H1 (cell line): ENCODE measurements at regions not wholly inside any gene's neighbourhood (a gene's known extent, or its start where the extent isn't known, plus 50 kb on each side); places are given as distances from the start of the nearest gene placed in this dataset.

ENCODE experiments used
- CTCF ChIA-PET: fragments of 300-600 bp; sonication (Branson Sonifier 250); formaldehyde crosslinking; loops from one replicate; lab custom pipeline; 2021; ENCODE audit not compliant: partially characterized antibody; lab: Charles Lee
- POLR2A ChIA-PET: fragments of 300-600 bp; sonication (Branson Sonifier 250); formaldehyde crosslinking; loops from one replicate; lab custom pipeline; 2021; ENCODE audit warnings: inconsistent platforms; ENCODE audit not compliant: partially characterized antibody; lab: Charles Lee
- DNase-seq, 2 experiments: peaks; one replicate each; pipeline versions ENCODE4 v3.0.0 to v3.0.0-alpha.2; 2010 to 2022; ENCODE audit warnings: low spot score in 2 of 2, low read depth in 1 of 2, mixed read lengths in 1 of 2
- FAIRE-seq: peaks from 2 replicates; lab custom pipeline; 2011; peaks lifted over from hg19 to GRCh38; lab: Jason Lieb, UNC
- H2AFZ ChIP-seq: 2 replicates; pipeline ENCODE4 v1.8.1; 2012; ENCODE audit warnings: low read length, inconsistent platforms
- H2AK5ac ChIP-seq: 2 replicates; pipeline ENCODE4 v1.6.1; 2013; ENCODE audit warnings: low read depth, low read length
- H2BK120ac ChIP-seq: replicated peaks from 2 replicates; pipeline ENCODE3; 2013; ENCODE audit warnings: low read depth, low read length, inconsistent platforms
- H2BK12ac ChIP-seq: 2 replicates; pipeline ENCODE4 v1.6.1; 2013; ENCODE audit warnings: low read depth, low read length
- H2BK15ac ChIP-seq: 2 replicates; pipeline ENCODE4 v1.6.1; 2013; ENCODE audit warnings: low read length
- H2BK20ac ChIP-seq: 2 replicates; pipeline ENCODE4 v1.6.1; 2013; ENCODE audit warnings: low read length
- H2BK5ac ChIP-seq: 2 replicates; pipeline ENCODE4 v1.6.1; 2013; ENCODE audit warnings: low read depth, low read length
- H3K14ac ChIP-seq: 2 replicates; pipeline ENCODE4 v1.6.1; 2013; ENCODE audit warnings: inconsistent platforms; ENCODE audit not compliant: insufficient read length
- H3K18ac ChIP-seq: 2 replicates; pipeline ENCODE4 v1.6.1; 2013; ENCODE audit warnings: low read length; ENCODE audit errors: extremely low read depth
- H3K23ac ChIP-seq: 2 replicates; pipeline ENCODE4 v1.6.1; 2013; ENCODE audit warnings: inconsistent platforms; ENCODE audit not compliant: insufficient read length
- H3K23me2 ChIP-seq: 2 replicates; pipeline ENCODE4 v1.6.1; 2013; ENCODE audit warnings: low read depth, low read length
- H3K27ac ChIP-seq: 2 replicates; pipeline ENCODE4 v1.6.1; 2011; ENCODE audit warnings: low read depth, low read length, inconsistent platforms
- H3K27me3 ChIP-seq, 4 experiments: replicated peaks in 1 of 4; 1 replicate in 1 of 4; 2 replicates in 3 of 4; pipeline versions ENCODE4 v1.6.1 to v1.8.1; 2011 to 2013; ENCODE audit warnings: low read length in 3 of 4, mild to moderate bottlenecking in 3 of 4, inconsistent platforms in 2 of 4, mixed read lengths in 2 of 4, moderate library complexity in 1 of 4; ENCODE audit not compliant: control insufficient read depth in 3 of 4, insufficient read depth in 3 of 4; ENCODE audit errors: extremely low read depth in 1 of 4
- H3K36me3 ChIP-seq, 4 experiments: 2 replicates each; pipeline versions ENCODE4 v1.6.1 to v1.8.1; 2011 to 2013; ENCODE audit warnings: mild to moderate bottlenecking in 4 of 4, low read length in 3 of 4, moderate library complexity in 2 of 4, control low read depth in 1 of 4, inconsistent platforms in 1 of 4; ENCODE audit not compliant: insufficient read depth in 4 of 4, control insufficient read depth in 2 of 4
- H3K4ac ChIP-seq: replicated peaks from 2 replicates; pipeline ENCODE3; 2013; ENCODE audit warnings: low read length, low read depth, mixed read lengths, inconsistent platforms; ENCODE audit not compliant: insufficient read length
- H3K4me1 ChIP-seq, 4 experiments: replicated peaks in 1 of 4; 1 replicate in 1 of 4; 2 replicates in 3 of 4; pipeline versions ENCODE4 v1.6.1 to v1.8.1; 2011 to 2013; ENCODE audit warnings: low read length in 3 of 4, inconsistent platforms in 2 of 4, mixed read lengths in 1 of 4; ENCODE audit not compliant: insufficient read depth in 4 of 4, control insufficient read depth in 3 of 4
- H3K4me2 ChIP-seq, 2 experiments: 2 replicates each; pipeline versions ENCODE4 v1.6.1 to v1.8.1; 2011 to 2013; ENCODE audit warnings: low read depth in 2 of 2, low read length in 2 of 2, control low read depth in 1 of 2, inconsistent platforms in 1 of 2, mild to moderate bottlenecking in 1 of 2; ENCODE audit not compliant: insufficient read depth in 1 of 2
- H3K4me3 ChIP-seq, 4 experiments: fragments of 200-600, 300-600 bp in 1 of 4; sonication (generic), shearing (Covaris generic), sonication (Bioruptor Twin) in 1 of 4; 2 replicates each; pipeline versions ENCODE4 v1.5.1 to v1.8.1; 2011 to 2016; ENCODE audit warnings: low read length in 4 of 4, low read depth in 3 of 4, control low read depth in 2 of 4, inconsistent platforms in 2 of 4, mild to moderate bottlenecking in 2 of 4, mixed read lengths in 1 of 4, moderate library complexity in 1 of 4; ENCODE audit not compliant: insufficient read depth in 2 of 4; ENCODE audit errors: extremely low read depth in 1 of 4
- H3K56ac ChIP-seq: replicated peaks from 2 replicates; pipeline ENCODE3; 2013; ENCODE audit warnings: low read depth, mild to moderate bottlenecking, mixed read lengths, low read length, inconsistent platforms; ENCODE audit not compliant: insufficient read length
- H3K79me1 ChIP-seq: 2 replicates; pipeline ENCODE4 v1.6.1; 2013; ENCODE audit warnings: low read depth, low read length, control low read depth
- H3K79me2 ChIP-seq, 2 experiments: 2 replicates each; pipeline versions ENCODE4 v1.6.1 to v1.8.1; 2012 to 2013; ENCODE audit warnings: low read length in 2 of 2, mild to moderate bottlenecking in 2 of 2, inconsistent platforms in 1 of 2; ENCODE audit not compliant: insufficient read depth in 2 of 2, control insufficient read depth in 1 of 2
- H3K9ac ChIP-seq, 4 experiments: replicated peaks in 1 of 4; 1 replicate in 1 of 4; 2 replicates in 3 of 4; pipeline versions ENCODE4 v1.6.1 to v1.8.1; 2011 to 2013; ENCODE audit warnings: low read depth in 3 of 4, low read length in 3 of 4, control low read depth in 2 of 4, mild to moderate bottlenecking in 2 of 4, moderate library complexity in 2 of 4, inconsistent platforms in 1 of 4; ENCODE audit errors: extremely low read depth in 1 of 4
- H3K9me3 ChIP-seq, 2 experiments: 2 replicates each; pipeline versions ENCODE4 v1.6.1 to v1.8.1; 2012 to 2013; ENCODE audit warnings: mild to moderate bottlenecking in 2 of 2, moderate library complexity in 2 of 2, control low read depth in 1 of 2, inconsistent platforms in 1 of 2, low read depth in 1 of 2, low read length in 1 of 2, mixed read lengths in 1 of 2; ENCODE audit not compliant: insufficient read depth in 2 of 2
- H4K20me1 ChIP-seq, 2 experiments: replicated peaks in 1 of 2; 2 replicates each; pipeline versions ENCODE3 to v1.8.1; 2011 to 2013; ENCODE audit warnings: inconsistent platforms in 2 of 2, low read length in 2 of 2, mild to moderate bottlenecking in 1 of 2; ENCODE audit not compliant: insufficient read depth in 2 of 2, control insufficient read depth in 1 of 2
- H4K5ac ChIP-seq: 2 replicates; pipeline ENCODE4 v1.6.1; 2013; ENCODE audit warnings: low read length, low read depth, mixed read lengths, inconsistent platforms; ENCODE audit not compliant: insufficient read length
- H4K8ac ChIP-seq: 2 replicates; pipeline ENCODE4 v1.8.0; 2013; ENCODE audit warnings: mild to moderate bottlenecking, moderate library complexity, low read length, inconsistent platforms; ENCODE audit not compliant: insufficient read depth; ENCODE audit errors: extremely low read depth
- H4K91ac ChIP-seq: replicated peaks from 2 replicates; pipeline ENCODE3; 2013; ENCODE audit warnings: low read length, mixed read lengths, inconsistent platforms; ENCODE audit not compliant: insufficient read length
- ASH2L ChIP-seq: fragments of 200-600, 300-600 bp; sonication (generic); IDR thresholded peaks from one replicate; pipeline ENCODE4 v1.7.1; 2017; ENCODE audit warnings: low read length
- E2F6 ChIP-seq: IDR thresholded peaks from 2 replicates; pipeline ENCODE4 v1.6.1; 2012; ENCODE audit warnings: inconsistent platforms
- FOSL1 ChIP-seq: IDR thresholded peaks from 2 replicates; pipeline ENCODE4 v1.6.1; 2011; ENCODE audit warnings: mild to moderate bottlenecking, low read depth, low read length, moderate library complexity; ENCODE audit not compliant: insufficient read depth
- MAX ChIP-seq: IDR thresholded peaks from 2 replicates; pipeline ENCODE4 v1.6.1; 2012; ENCODE audit warnings: inconsistent platforms
- PHF8 ChIP-seq: fragments of 200-600 bp; sonication (generic); conservative IDR thresholded peaks from 2 replicates; pipeline ENCODE4 v1.7.1; 2012; ENCODE audit warnings: low read depth, mild to moderate bottlenecking, inconsistent platforms, low read length, moderate library complexity
- POLR2A ChIP-seq, 2 experiments: IDR thresholded peaks; 1 replicate in 1 of 2; 2 replicates in 1 of 2; pipeline ENCODE4 v1.6.1; 2011; ENCODE audit warnings: low read depth in 2 of 2, low read length in 2 of 2, mild to moderate bottlenecking in 2 of 2; ENCODE audit errors: control extremely low read depth in 1 of 2
- RXRA ChIP-seq: IDR thresholded peaks from 2 replicates; pipeline ENCODE4 v1.6.1; 2011; ENCODE audit warnings: low read depth, mild to moderate bottlenecking, low read length, moderate library complexity; ENCODE audit not compliant: insufficient read depth
- SP1 ChIP-seq: IDR thresholded peaks from 2 replicates; pipeline ENCODE4 v1.6.1; 2011; ENCODE audit warnings: low read depth, low read length
- TEAD4 ChIP-seq: IDR thresholded peaks from 2 replicates; pipeline ENCODE4 v1.6.1; 2012; ENCODE audit warnings: low read depth, low read length, inconsistent platforms, mixed read lengths
- USF2 ChIP-seq: IDR thresholded peaks from 2 replicates; pipeline ENCODE4 v1.6.1; 2011; ENCODE audit warnings: low read length, improper control_type of control experiment
- WGBS, 2 experiments: shearing (Covaris generic) in 1 of 2; methylation state at CpG; one replicate each; pipeline versions ENCODE4 v1.1.6 to v1.1.7; 2013 to 2015; ENCODE audit warnings: low lambda C conversion rate in 2 of 2, mixed read lengths in 2 of 2, inconsistent platforms in 1 of 2, low coverage in 1 of 2, missing lambda C conversion rate in 1 of 2; ENCODE audit not compliant: insufficient replicate concordance in 2 of 2, insufficient coverage in 1 of 2, insufficient read length in 1 of 2; ENCODE audit errors: extremely low coverage in 1 of 2, missing lambda C conversion rate in 1 of 2; 5-methylcytosine and 5-hydroxymethylcytosine counted together

- Histone ChIP-seq H3K56ac (no peak overlapping the region), H2BK12ac (no peak overlapping the region), H3K4me2 (no peak overlapping the region), H3K79me1 (no peaks in the 10 kb centered on the region), H3K4ac (no peak overlapping the region), H3K14ac (no peak overlapping the region), H3K23me2 (no peaks in the 10 kb centered on the region; the same call in 1 of the 2 replicates), H3K27ac (no peak overlapping the region), H2AK5ac (no peak overlapping the region), H2BK15ac (no peak overlapping the region), H2AFZ (no peak overlapping the region), H4K20me1 (no peaks in the 10 kb centered on the region), H2BK120ac (no peak overlapping the region), H3K23ac (no peak overlapping the region), H4K5ac (no peak overlapping the region), H3K4me3 (no peak overlapping the region), H3K9me3 (no peaks in the 10 kb centered on the region), H3K18ac (no peak overlapping the region), H4K8ac (no peak overlapping the region), H3K4me1 (peaks cover 0 to 19% (median 5%) of the 10 kb centered on the region in 4 experiments; a peak in 4 of 7 replicates), H4K91ac (no peak overlapping the region), H2BK20ac (no peak overlapping the region), H3K27me3 (no peaks in the 10 kb centered on the region), H3K36me3 (no peaks in the 10 kb centered on the region), H2BK5ac (no peak overlapping the region), H3K79me2 (no peaks in the 10 kb centered on the region), H3K9ac (no peak overlapping the region)
- WGBS, 2 experiments, result 89% methylated on average over 2 of the region's 2 CpGs; no CpG with 5 or more reads in 1 of the 2 experiments
- TF ChIP-seq MAX, result no peak
- TF ChIP-seq SP1, result no peak
- no peak for TF ChIP-seq PHF8
- no peak for TF ChIP-seq RXRA
- no peak for TF ChIP-seq TEAD4
- no peak for TF ChIP-seq ASH2L
- no peak for TF ChIP-seq FOSL1
- TF ChIP-seq POLR2A (IDR thresholded peaks at IDR 0.05; ENCODE audit: control extremely low read depth in 1 of 2, low read depth in 2 of 2, low read length in 2 of 2), result no peak
- no peak for TF ChIP-seq USF2
- TF ChIP-seq E2F6, result no peak
- DNase-seq, result no peak
- FAIRE-seq, result no peak
- CTCF ChIA-PET, result interaction anchor here (0.9 kb wide), 1 partner anchor 158 kb away, joined by 3 read pairs; no protein-coding TSS in a partner anchor
- POLR2A ChIA-PET, result interaction anchor here (0.9 kb wide), 1 partner anchor 214 kb away, joined by 5 read pairs; no protein-coding TSS in a partner anchor
These were observed 71.5 kb downstream of the RESF1 start for GRCh38 chr12:32030676-32031075.
